ENCODE measurements at regions not wholly inside any gene's neighbourhood (a gene's known extent, or its start where the extent isn't known, plus 50 kb on each side); places are given as distances from the start of the nearest gene placed in this dataset.
A peak's percentile ranks its signal among the peaks of the same experiment; 100 is the strongest.
"Not testable (repeated sequence)": the region's sequence is repeated elsewhere in the genome, so short reads cannot be mapped to it uniquely, and the experiment has no call there.

- no peaks in the 10 kb centered on the region for H3K79me2 ChIP-seq
These were observed 981.8 kb downstream of the SLC16A7 start for GRCh38 chr12:60577607-60578006.

GRCh38 chr12:60587664-60588063, 991.8 kb downstream of the SLC16A7 start:
- not testable (repeated sequence) for H3K9me3 ChIP-seq (ENCODE audit: low read depth); H2AFZ ChIP-seq; H4K20me1 ChIP-seq (ENCODE audit: insufficient read depth, poor library complexity, severe bottlenecking); H3K9me2 ChIP-seq (replicated peaks; ENCODE audit: insufficient read depth); H3K4me1 ChIP-seq (ENCODE audit: insufficient read depth); H3K79me2 ChIP-seq; H3K27me3 ChIP-seq; H3K4me3 ChIP-seq; H3K36me3 ChIP-seq (replicated peaks; ENCODE audit: insufficient read depth, low read depth); H3K4me2 ChIP-seq; H3K27ac ChIP-seq; DNase-seq (ENCODE audit: low spot score)
- 97% methylated on average over 1 of the region's 1 CpG for WGBS (ENCODE audit: low lambda C conversion rate, missing lambda C conversion rate)

More at GRCh38 chr12:60577607-60578006, 981.8 kb downstream of the SLC16A7 start:
- DNase-seq (ENCODE audit: low spot score) = peak; percentile 23
- H3K9me2 ChIP-seq (replicated peaks; ENCODE audit: insufficient read depth) = no peaks in the 10 kb centered on the region
- no peaks in the 10 kb centered on the region for H3K36me3 ChIP-seq (replicated peaks; ENCODE audit: insufficient read depth, low read depth)
- WGBS (ENCODE audit: low lambda C conversion rate, missing lambda C conversion rate) = 25% methylated on average over 4 of the region's 4 CpGs
- no peak overlapping the region for H3K4me2 ChIP-seq
- H3K4me3 ChIP-seq = no peak overlapping the region
- no peaks in the 10 kb centered on the region for H4K20me1 ChIP-seq (ENCODE audit: insufficient read depth, poor library complexity, severe bottlenecking)
- H2AFZ ChIP-seq = no peak overlapping the region
- H3K9me3 ChIP-seq (ENCODE audit: low read depth) = no peaks in the 10 kb centered on the region
- H3K27ac ChIP-seq = no peak overlapping the region
- no peaks in the 10 kb centered on the region for H3K27me3 ChIP-seq
- H3K4me1 ChIP-seq (ENCODE audit: insufficient read depth) = no peaks in the 10 kb centered on the region
- no peak for TF ChIP-seq EZH2phosphoT487 (IDR thresholded peaks at IDR 0.05; ENCODE audit: low read depth, severe bottlenecking, unreplicated experiment)
- no peak for TF ChIP-seq CTCF (IDR thresholded peaks at IDR 0.05; ENCODE audit: poor library complexity)
- no peak for TF ChIP-seq EZH2 (IDR thresholded peaks at IDR 0.05; ENCODE audit: borderline replicate concordance)

- no peak overlapping the region for H3K4me2 ChIP-seq
- no peaks in the 10 kb centered on the region for H3K36me3 ChIP-seq (replicated peaks; ENCODE audit: insufficient read depth, low read depth)
- H3K4me1 ChIP-seq (ENCODE audit: insufficient read depth) = no peaks in the 10 kb centered on the region
- no peak overlapping the region for H2AFZ ChIP-seq
- H3K27me3 ChIP-seq = no peaks in the 10 kb centered on the region
- no peaks in the 10 kb centered on the region for H3K9me2 ChIP-seq (replicated peaks; ENCODE audit: insufficient read depth)
- no peak for TF ChIP-seq EZH2 (IDR thresholded peaks at IDR 0.05; ENCODE audit: borderline replicate concordance)
- TF ChIP-seq CTCF (IDR thresholded peaks at IDR 0.05; ENCODE audit: poor library complexity) = no peak
- no peak for TF ChIP-seq EZH2phosphoT487 (IDR thresholded peaks at IDR 0.05; ENCODE audit: low read depth, severe bottlenecking, unreplicated experiment)
- no peak overlapping the region for H3K27ac ChIP-seq
- 89% methylated on average over 13 of the region's 13 CpGs for WGBS (ENCODE audit: low lambda C conversion rate, missing lambda C conversion rate)
- H3K4me3 ChIP-seq = no peak overlapping the region
- H3K9me3 ChIP-seq (ENCODE audit: low read depth) = no peaks in the 10 kb centered on the region
- H4K20me1 ChIP-seq (ENCODE audit: insufficient read depth, poor library complexity, severe bottlenecking) = no peaks in the 10 kb centered on the region
- no peaks in the 10 kb centered on the region for H3K79me2 ChIP-seq
- DNase-seq (ENCODE audit: low spot score) = no peak
These were observed 998.3 kb downstream of the SLC16A7 start for GRCh38 chr12:60594035-60594711.

- Histone ChIP-seq H2AFZ (no peak overlapping the region), H4K20me1 (ENCODE audit: insufficient read depth, poor library complexity, severe bottlenecking) (no peaks in the 10 kb centered on the region), H3K79me2 (no peaks in the 10 kb centered on the region), H3K4me1 (ENCODE audit: insufficient read depth) (no peaks in the 10 kb centered on the region), H3K27ac (no peak overlapping the region), H3K27me3 (no peaks in the 10 kb centered on the region), H3K4me3 (no peak overlapping the region), H3K4me2 (no peak overlapping the region), H3K9me2 (replicated peaks; ENCODE audit: insufficient read depth) (no peaks in the 10 kb centered on the region), H3K36me3 (replicated peaks; ENCODE audit: insufficient read depth, low read depth) (no peaks in the 10 kb centered on the region), H3K9me3 (ENCODE audit: low read depth) (no peaks in the 10 kb centered on the region)
- 73% methylated on average over 1 of the region's 1 CpG for WGBS (ENCODE audit: low lambda C conversion rate, missing lambda C conversion rate)
- no peak for DNase-seq (ENCODE audit: low spot score)
- TF ChIP-seq CTCF (IDR thresholded peaks at IDR 0.05; ENCODE audit: poor library complexity) (no peak), EZH2phosphoT487 (IDR thresholded peaks at IDR 0.05; ENCODE audit: low read depth, severe bottlenecking, unreplicated experiment) (no peak), EZH2 (IDR thresholded peaks at IDR 0.05; ENCODE audit: borderline replicate concordance) (no peak)
These were observed 1006.8 kb downstream of the SLC16A7 start for GRCh38 chr12:60602601-60603000.

- not testable (repeated sequence) for H4K20me1 ChIP-seq (ENCODE audit: insufficient read depth, poor library complexity, severe bottlenecking); H3K79me2 ChIP-seq; H3K4me1 ChIP-seq (ENCODE audit: insufficient read depth); H3K9me2 ChIP-seq (replicated peaks; ENCODE audit: insufficient read depth); H3K27me3 ChIP-seq; H3K9me3 ChIP-seq (ENCODE audit: low read depth); H2AFZ ChIP-seq; DNase-seq (ENCODE audit: low spot score); H3K4me3 ChIP-seq; H3K36me3 ChIP-seq (replicated peaks; ENCODE audit: insufficient read depth, low read depth); H3K27ac ChIP-seq; H3K4me2 ChIP-seq
- 71% methylated on average over 5 of the region's 5 CpGs for WGBS (ENCODE audit: low lambda C conversion rate, missing lambda C conversion rate)
These were observed 1007.6 kb downstream of the SLC16A7 start for GRCh38 chr12:60603475-60603874.

Data from hepatocyte (in vitro differentiated cells).